ENCODE measurements at regions not wholly inside any gene's neighbourhood (a gene's known extent, or its start where the extent isn't known, plus 50 kb on each side); places are given as distances from the start of the nearest gene placed in this dataset.

DNA sequence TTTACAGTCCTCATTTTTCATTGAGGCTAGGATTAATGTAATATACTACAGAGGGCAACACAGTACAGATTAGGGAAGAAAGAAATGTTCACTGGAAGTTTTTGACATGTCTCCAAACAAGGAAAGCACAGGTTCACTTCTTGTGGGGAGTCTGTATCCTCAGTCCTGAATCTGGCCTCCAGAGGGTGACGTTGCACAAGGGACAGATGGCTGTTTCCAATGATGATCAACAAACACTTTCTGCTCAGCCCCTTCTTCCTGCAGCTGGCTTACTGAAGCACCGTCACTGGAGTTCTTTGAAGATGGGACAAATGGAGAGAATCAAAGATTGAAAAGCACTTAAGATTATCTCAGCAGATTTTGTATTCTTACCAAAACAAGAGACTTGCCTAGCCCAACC, 123.3 kb upstream of the OR4E1 start:
- Histone ChIP-seq H3K27me3 (replicated peaks in 1 of 2; ENCODE audit: control insufficient read depth in 2 of 2, insufficient read depth in 2 of 2, low read length in 1 of 2) (no peaks in the 10 kb centered on the region), H3K36me3 (ENCODE audit: control insufficient read depth in 2 of 2, insufficient read depth in 2 of 2, low read length in 1 of 2) (no peaks in the 10 kb centered on the region), H4K20me1 (ENCODE audit: control insufficient read depth, insufficient read depth) (no peaks in the 10 kb centered on the region), H3K27ac (ENCODE audit: control insufficient read depth, insufficient read depth) (no peak overlapping the region), H3K4me3 (no peak overlapping the region), H3K9ac (ENCODE audit: control insufficient read depth, insufficient read depth, low read length) (no peak overlapping the region), H3K4me2 (ENCODE audit: control insufficient read depth, insufficient read depth) (no peak overlapping the region), H3K4me1 (ENCODE audit: control insufficient read depth, insufficient read depth, low read length) (no peaks in the 10 kb centered on the region), H2AFZ (ENCODE audit: control insufficient read depth, low read depth, low read length) (no peak overlapping the region), H3K79me2 (ENCODE audit: control insufficient read depth, insufficient read depth, low read length) (no peaks in the 10 kb centered on the region), H3K9me3 (replicated peaks; ENCODE audit: control insufficient read depth, insufficient read depth, low read length) (no peaks in the 10 kb centered on the region)
- intact Hi-C loops (cut with micrococcal nuclease; ENCODE audit: unreplicated experiment) (no loop called here), in situ Hi-C loops (cut with MboI) (no loop called here)
- FAIRE-seq (no peak), DNase-seq (ENCODE audit: low read depth, low spot score) (no peak), ATAC-seq (no peak)
- SMC1A ChIA-PET (ENCODE audit: uncharacterized antibody, unreplicated experiment) = no interaction called here
- RAD21 ChIA-PET (ENCODE audit: unreplicated experiment) = no interaction called here
- POLR2A ChIA-PET = no interaction called here
- 3% methylated on average over 2 of the region's 2 CpGs for WGBS (ENCODE audit: insufficient coverage, insufficient replicate concordance, low lambda C conversion rate, missing lambda C conversion rate)
- no peak for TF ChIP-seq SIX5 (IDR thresholded peaks at IDR 0.05; ENCODE audit: low read depth, low read length, severe bottlenecking)
- no peak for TF ChIP-seq ZSCAN29 (IDR thresholded peaks at IDR 0.05)
- TF ChIP-seq TCF12 (IDR thresholded peaks at IDR 0.05; ENCODE audit: low read depth, low read length) = no peak
- TF ChIP-seq CREB1 (IDR thresholded peaks at IDR 0.05; ENCODE audit: low read depth) = no peak
- TF ChIP-seq RFX5 (IDR thresholded peaks at IDR 0.05; ENCODE audit: low read depth, low read length) = no peak
- TF ChIP-seq, protein P1, sequence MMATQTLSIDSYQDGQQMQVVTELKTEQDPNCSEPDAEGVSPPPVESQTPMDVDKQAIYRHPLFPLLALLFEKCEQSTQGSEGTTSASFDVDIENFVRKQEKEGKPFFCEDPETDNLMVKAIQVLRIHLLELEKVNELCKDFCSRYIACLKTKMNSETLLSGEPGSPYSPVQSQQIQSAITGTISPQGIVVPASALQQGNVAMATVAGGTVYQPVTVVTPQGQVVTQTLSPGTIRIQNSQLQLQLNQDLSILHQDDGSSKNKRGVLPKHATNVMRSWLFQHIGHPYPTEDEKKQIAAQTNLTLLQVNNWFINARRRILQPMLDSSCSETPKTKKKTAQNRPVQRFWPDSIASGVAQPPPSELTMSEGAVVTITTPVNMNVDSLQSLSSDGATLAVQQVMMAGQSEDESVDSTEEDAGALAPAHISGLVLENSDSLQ (IDR thresholded peaks at IDR 0.05) = no peak
- no peak for TF ChIP-seq EGR1 (IDR thresholded peaks at IDR 0.05; ENCODE audit: borderline replicate concordance in 1 of 2, low read depth in 2 of 2, low read length in 2 of 2)
- TF ChIP-seq BCLAF1 (IDR thresholded peaks at IDR 0.05) = no peak
- TF ChIP-seq FOXK2 (IDR thresholded peaks at IDR 0.05) = no peak
- TF ChIP-seq ZBTB11 (CRISPR knock-in tag; IDR thresholded peaks at IDR 0.05) = no peak
- TF ChIP-seq SREBF2 (IDR thresholded peaks at IDR 0.05; ENCODE audit: low read length) = no peak
- no peak for TF ChIP-seq IKZF2 (IDR thresholded peaks at IDR 0.05)
- no peak for TF ChIP-seq SMAD5 (IDR thresholded peaks at IDR 0.05; ENCODE audit: low read depth)
- no peak for TF ChIP-seq CBFB (IDR thresholded peaks at IDR 0.05; ENCODE audit: low read depth)
- no TSS peak for BruUV-seq (replicated peaks)
- CTCF ChIA-PET = no interaction called here
